ENCODE measurements at regions not wholly inside any gene's neighbourhood (a gene's known extent, or its start where the extent isn't known, plus 50 kb on each side); places are given as distances from the start of the nearest gene placed in this dataset.

DNA sequence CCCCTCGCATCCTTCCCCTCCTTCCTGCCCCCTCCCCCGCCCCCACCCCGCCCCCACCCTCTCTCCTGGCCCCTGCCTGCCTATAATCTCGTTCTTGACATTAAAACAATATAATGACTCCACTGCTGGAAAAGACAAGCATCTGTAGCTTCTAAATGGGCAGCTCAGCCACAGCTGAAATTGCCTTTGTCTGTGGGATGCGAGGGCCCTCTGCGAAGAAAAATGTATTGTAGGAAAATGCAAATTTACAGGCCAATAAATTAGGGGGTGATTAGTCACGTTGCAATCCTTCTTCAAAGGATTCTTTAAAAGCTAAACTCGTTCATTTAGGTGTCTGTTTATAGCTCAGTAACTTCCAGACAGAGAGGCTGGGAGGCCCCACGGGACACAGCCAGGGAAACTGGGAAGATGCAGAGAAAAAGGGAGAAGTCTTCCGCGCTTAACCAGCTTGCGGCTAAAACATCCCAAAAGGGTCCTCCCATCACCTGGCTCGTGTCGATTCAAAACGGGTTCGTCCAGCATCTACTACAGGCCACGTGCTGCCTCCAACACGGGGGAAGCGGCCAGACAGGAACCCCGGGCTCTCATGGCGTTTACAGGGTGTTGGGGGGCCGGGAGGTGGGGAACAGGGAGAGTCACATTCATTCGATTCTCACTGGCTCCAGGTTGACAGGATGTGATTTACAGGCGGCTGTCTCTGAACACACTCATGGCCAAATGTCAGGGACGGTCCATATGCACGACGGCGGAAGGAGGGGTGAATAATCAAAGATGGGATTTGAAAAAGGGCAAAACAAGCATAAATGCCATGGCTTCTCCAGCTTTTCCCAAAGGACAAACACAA is 100.5 kb upstream of the ZBTB40 start:
- Mint-ChIP-seq H3K27me3 (peaks cover 73% of the 10 kb centered on the region), H3K4me3 (no peak overlapping the region), H3K4me1 (no peaks in the 10 kb centered on the region), H3K9me3 (no peaks in the 10 kb centered on the region), H3K27ac (no peak overlapping the region), H3K36me3 (no peaks in the 10 kb centered on the region)
- CTCF ChIA-PET: no interaction called here
- no peak for DNase-seq

DNA sequence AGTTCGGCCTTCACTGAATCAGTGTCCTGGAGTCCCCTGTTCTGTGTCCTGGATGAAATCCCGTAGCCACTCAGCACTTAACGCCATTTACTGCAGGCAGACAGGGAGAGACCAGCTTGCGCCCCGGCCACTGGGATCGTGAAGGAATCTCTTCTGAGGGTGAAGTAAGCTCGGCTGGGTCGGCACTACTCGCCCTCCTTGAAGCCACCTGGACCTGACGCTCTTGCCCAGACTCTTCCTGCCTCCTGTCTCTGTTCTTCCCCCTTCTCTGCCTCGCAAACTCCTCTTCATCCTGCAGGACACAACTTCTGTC is 99.9 kb upstream of the ZBTB40 start:
- no peak overlapping the region for H3K4me3 Mint-ChIP-seq
- H3K4me1 Mint-ChIP-seq: no peaks in the 10 kb centered on the region
- no peaks in the 10 kb centered on the region for H3K9me3 Mint-ChIP-seq
- peaks cover 67% of the 10 kb centered on the region for H3K27me3 Mint-ChIP-seq
- CTCF ChIA-PET: no interaction called here
- no peak overlapping the region for H3K27ac Mint-ChIP-seq
- no peak for DNase-seq
- H3K36me3 Mint-ChIP-seq: no peaks in the 10 kb centered on the region

DNA sequence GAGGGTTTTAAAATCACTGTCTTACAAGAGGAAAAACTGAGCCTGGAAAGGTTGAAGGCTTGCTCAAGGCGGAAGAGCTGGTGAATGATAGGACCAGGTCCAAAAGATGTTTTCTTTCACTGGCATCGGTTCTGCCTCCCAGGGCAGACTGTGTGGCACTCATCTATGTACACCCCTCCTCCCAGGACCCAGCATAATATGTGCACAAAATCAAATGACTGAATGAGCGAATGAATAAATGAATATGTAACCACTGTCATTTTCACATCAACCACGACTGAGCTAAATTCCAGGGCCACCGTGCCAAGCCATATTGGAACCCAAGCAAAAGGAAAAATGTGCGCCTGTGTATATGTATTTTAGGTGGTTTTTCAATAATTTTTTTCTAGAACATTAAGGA is 99.3 kb upstream of the ZBTB40 start:
- Mint-ChIP-seq H3K9me3 (no peaks in the 10 kb centered on the region), H3K36me3 (no peaks in the 10 kb centered on the region), H3K4me1 (no peaks in the 10 kb centered on the region), H3K27me3 (peaks cover 61% of the 10 kb centered on the region), H3K27ac (no peak overlapping the region), H3K4me3 (no peak overlapping the region)
- DNase-seq: no peak
- CTCF ChIA-PET: no interaction called here

DNA sequence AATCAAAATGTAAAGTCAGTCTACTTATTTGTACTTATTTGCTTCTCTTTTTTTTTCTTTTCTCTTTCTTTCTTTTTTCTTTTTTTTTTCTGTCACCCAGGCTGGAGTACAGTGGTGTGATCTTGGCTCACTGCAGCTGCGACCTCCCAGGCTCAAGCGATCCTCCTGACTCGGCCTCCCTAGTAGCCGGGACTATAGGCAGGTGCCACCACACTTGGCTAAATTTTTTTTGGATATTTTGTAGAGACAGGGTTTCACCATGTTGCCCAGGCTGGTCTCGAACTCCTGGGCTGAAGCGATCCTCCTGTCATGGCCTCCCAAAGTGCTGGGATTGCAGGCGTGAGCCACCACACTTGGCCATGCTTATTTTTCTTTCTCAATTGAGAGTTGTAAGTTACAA is 98.8 kb upstream of the ZBTB40 start:
- H3K27me3 Mint-ChIP-seq: peaks cover 60% of the 10 kb centered on the region
- CTCF ChIA-PET: no interaction called here
- H3K36me3 Mint-ChIP-seq: no peaks in the 10 kb centered on the region
- no peak overlapping the region for H3K27ac Mint-ChIP-seq
- DNase-seq: no peak
- no peaks in the 10 kb centered on the region for H3K4me1 Mint-ChIP-seq
- H3K9me3 Mint-ChIP-seq: no peaks in the 10 kb centered on the region
- H3K4me3 Mint-ChIP-seq: no peak overlapping the region

DNA sequence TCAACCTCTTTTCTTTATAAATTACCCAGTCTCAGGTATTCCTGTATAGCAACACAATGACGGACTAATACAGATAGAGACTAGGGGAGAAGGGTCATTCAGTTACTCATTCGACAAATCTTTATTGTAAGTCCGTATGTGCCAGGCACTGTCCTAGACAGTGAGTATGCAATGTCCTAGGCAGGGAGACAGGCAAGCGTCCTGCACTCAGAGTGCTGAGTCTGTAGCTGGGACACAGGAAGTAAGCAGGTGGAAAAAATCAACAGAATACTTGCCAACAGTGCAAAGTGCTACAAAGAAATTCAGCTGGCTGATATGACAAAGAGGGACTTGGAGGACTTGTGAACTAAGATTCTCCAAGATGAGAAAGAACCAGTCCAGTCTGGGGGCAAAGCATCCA is 92.2 kb upstream of the ZBTB40 start:
- no peaks in the 10 kb centered on the region for H3K9me3 Mint-ChIP-seq
- CTCF ChIA-PET: no interaction called here
- no peak overlapping the region for H3K4me3 Mint-ChIP-seq
- no peaks in the 10 kb centered on the region for H3K4me1 Mint-ChIP-seq
- H3K36me3 Mint-ChIP-seq: no peaks in the 10 kb centered on the region
- no peak overlapping the region for H3K27ac Mint-ChIP-seq
- peaks cover 37% of the 10 kb centered on the region for H3K27me3 Mint-ChIP-seq
- DNase-seq: peak; percentile 9

DNA sequence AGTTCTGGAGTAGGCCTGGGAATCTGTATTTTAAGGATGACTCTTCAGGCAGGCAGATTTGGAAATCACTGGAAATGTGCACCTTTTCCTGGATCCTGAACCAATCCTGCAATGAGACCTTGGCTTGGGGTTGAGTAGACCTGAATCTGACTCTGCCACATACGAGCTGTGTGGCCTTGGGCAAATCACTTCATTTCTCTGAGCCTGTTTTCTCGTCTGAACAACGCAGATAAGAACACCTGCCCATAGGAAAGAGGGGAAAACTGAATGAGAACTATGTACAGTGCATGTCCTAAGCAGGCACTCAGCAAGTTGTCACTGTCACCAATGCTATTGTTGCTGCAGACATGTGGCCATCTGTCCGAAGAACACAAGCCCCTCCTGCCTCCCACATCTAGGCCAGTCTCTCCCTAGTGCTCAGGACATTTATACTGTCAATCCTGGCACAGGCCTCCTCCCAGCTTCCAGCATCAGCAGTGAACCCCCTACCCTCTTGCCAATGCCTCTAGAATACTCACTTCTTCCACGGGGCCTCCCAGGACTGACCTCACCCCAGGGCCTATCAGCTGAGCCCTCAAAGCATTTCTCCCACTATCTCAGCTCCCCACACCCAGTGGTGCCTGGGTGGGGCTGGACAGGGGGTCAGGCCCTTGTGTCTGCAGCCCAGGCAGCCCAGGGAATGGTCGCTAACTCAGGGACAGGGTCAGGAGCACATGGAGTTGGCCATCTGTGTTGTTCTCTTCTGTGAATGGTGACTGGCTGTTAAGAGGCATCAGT is 88.8 kb upstream of the ZBTB40 start:
- Mint-ChIP-seq H3K9me3 (no peaks in the 10 kb centered on the region), H3K27ac (no peak overlapping the region), H3K36me3 (no peaks in the 10 kb centered on the region), H3K4me1 (no peaks in the 10 kb centered on the region), H3K4me3 (no peak overlapping the region), H3K27me3 (peaks cover 32% of the 10 kb centered on the region)
- CTCF ChIA-PET: interaction anchor here (0.7 kb wide), 1 partner anchor 280 kb away, joined by 3 read pairs; no protein-coding TSS in a partner anchor
- DNase-seq: no peak

DNA sequence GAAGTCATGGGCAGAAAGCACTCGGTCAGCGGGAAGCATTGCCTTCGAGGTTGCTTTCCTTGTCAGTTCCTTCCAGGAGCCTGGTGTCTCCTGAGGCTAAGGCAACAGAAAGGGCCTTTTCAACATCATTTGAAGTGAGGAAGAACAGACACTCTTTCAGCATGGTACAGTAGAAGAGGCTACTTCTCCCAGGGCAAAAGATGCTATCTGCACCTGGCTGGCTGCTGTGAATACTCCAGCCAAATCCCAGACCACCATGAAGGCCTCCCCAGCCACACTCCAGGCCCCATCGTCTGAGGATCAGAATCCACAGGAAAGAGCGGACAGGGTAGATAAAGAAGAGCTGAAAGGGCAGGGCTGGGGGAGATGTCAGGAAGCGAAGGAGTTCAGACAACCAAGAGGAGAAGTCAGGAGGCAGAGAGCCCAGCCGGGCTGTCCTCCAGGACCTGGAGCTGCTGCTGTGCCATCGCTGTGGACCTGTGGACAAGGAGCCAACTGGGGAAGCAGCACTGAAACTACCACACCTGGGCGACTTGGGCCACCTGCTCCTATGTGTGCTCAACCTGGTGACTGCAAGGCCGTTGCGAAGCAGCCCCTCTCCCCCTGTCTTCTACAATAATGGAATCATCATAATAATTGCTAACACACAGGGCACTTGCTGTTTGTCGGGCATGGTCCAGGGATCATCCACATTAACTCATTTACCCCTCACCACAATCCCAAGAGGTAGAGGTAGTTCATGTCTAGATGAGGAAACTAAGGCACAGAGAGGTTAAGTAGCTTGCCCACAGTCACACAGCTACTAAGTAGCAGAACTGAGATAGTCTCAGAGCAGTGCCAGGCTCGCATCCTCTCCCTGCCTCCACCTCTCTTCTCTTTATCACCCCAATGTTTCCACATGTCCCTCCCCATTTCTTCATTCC is 88.0 kb upstream of the ZBTB40 start:
- Mint-ChIP-seq H3K36me3 (no peaks in the 10 kb centered on the region), H3K27ac (no peak overlapping the region), H3K4me3 (no peak overlapping the region), H3K4me1 (no peaks in the 10 kb centered on the region), H3K27me3 (peaks cover 31% of the 10 kb centered on the region), H3K9me3 (no peaks in the 10 kb centered on the region)
- CTCF ChIA-PET: no interaction called here
- no peak for DNase-seq

DNA sequence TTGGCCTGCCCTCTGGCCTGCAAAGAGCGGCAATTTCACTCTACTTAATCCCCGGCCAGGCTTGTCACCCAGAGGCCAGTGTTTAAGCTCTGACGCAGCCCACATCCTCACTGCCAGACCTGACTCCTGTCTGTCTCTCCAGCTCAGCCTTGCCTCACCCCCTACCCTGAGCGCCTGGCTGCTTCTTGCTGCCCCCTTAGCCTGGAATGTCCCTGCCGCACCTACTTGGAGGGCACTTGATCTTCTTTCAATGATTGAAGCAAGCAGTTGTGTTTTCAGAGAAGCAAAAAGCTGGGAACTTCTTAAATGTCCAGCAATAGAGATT is 87.4 kb upstream of the ZBTB40 start:
- no peak for DNase-seq
- Mint-ChIP-seq H3K27me3 (peaks cover 30% of the 10 kb centered on the region), H3K4me3 (no peak overlapping the region), H3K9me3 (no peaks in the 10 kb centered on the region), H3K4me1 (no peaks in the 10 kb centered on the region), H3K36me3 (no peaks in the 10 kb centered on the region), H3K27ac (no peak overlapping the region)
- CTCF ChIA-PET: no interaction called here

DNA sequence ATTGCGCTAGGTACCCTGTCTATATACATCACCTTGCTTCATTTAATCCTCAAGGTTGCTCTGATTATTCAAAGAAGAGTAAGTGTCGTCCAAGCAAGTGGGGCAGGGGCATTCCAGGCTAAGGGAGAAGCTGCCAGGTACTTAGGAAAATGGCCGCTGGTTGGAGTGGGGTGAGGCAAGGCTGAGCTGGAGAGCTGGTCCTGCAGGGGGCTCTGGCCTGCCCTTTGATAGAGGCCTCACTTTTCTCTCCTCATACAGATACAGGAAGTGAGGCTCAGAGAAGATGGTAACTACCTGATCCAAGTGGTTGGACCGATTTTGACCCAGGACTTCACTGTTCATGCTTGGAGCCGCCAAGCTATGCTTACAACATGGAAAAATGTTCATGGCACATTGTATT is 86.9 kb upstream of the ZBTB40 start:
- H3K4me1 Mint-ChIP-seq: no peaks in the 10 kb centered on the region
- no peak overlapping the region for H3K27ac Mint-ChIP-seq
- peaks cover 31% of the 10 kb centered on the region for H3K27me3 Mint-ChIP-seq
- CTCF ChIA-PET: no interaction called here
- no peak overlapping the region for H3K4me3 Mint-ChIP-seq
- no peaks in the 10 kb centered on the region for H3K9me3 Mint-ChIP-seq
- no peaks in the 10 kb centered on the region for H3K36me3 Mint-ChIP-seq
- DNase-seq: peak; percentile 5

DNA sequence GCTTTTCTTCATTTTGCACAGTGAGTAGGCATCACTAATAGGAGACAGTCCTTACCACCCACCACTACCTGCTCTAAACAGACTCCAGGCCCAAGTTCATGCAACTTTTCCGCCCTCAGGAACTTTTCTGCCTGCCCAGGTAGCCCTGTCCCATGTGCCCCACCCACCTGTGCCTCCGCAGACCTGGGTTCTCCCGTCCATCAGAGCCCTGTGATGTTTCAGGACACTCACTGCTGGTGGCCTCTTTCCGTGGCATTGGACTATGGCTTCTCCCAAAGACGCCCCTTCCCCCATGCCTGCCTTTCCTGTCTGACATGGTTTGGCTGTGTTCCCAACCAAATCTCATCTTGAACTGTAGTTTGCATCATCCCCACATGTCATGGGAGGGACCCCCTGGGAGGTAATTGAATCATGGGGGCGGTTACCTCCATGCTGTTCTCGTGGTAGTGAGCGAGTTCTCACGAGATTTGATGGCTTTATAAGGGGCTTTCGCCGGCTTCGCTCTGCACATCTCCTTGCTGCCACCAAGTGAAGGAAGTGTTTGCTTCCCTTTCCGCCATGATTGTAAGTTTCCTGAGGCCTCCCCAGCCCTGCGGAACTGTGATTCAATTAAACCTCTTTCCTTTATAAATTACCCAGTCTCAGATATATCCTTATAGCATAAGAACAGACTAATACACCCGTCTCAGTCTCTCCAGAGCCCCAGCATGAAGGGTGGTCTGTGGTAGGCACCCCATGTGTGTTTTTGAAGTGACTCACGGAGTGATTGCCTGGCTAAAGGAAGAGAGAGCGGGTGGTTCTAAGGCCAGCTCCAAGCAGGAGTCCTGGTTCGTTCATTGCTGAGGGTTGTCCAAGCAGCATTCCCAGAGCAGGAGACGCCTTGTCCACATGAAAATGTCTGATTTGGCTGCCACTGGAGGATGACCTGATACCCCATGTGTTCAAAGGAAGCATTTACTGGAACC is 86.0 kb upstream of the ZBTB40 start:
- CTCF ChIA-PET: no interaction called here
- no peak overlapping the region for H3K27ac Mint-ChIP-seq
- DNase-seq: no peak
- H3K27me3 Mint-ChIP-seq: peaks cover 33% of the 10 kb centered on the region
- H3K4me3 Mint-ChIP-seq: no peak overlapping the region
- no peaks in the 10 kb centered on the region for H3K4me1 Mint-ChIP-seq
- H3K36me3 Mint-ChIP-seq: no peaks in the 10 kb centered on the region
- H3K9me3 Mint-ChIP-seq: no peaks in the 10 kb centered on the region

DNA sequence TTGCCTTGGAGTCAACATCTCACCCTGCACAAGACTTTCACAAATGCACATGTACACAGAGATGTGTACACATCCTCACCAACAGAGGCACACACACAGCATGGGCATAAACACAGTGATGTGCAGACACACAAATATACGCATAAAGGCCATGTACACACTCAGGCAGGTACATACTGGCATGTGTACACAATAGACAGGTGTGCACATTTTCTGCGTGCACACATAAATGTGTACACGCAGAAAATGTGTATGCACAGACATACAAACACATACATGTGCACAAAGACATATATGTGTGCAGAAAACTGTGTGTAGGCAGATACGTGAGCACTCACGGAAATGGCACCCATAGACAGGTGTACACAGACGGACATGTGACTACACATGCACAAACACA is 85.3 kb upstream of the ZBTB40 start:
- H3K36me3 Mint-ChIP-seq: no peaks in the 10 kb centered on the region
- DNase-seq: no peak
- peaks cover 31% of the 10 kb centered on the region for H3K27me3 Mint-ChIP-seq

DNA sequence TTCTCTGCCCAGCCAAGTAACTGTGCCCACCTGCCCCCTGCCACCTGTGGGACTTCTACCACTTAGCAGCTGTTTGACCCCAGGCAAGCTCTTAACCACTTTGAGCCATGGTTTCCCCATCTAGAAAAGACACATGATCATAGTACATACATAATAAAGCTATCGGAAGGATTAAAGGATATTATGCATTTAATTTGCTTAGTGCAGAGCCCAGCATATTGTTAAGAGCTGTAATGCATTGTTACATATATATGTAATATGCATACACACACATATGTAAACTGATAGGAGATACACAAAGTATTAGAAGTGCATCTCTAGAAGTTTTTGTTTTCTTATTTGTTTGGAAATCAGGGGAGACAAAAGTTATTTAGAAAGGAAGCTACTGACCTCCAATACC is 83.5 kb upstream of the ZBTB40 start:
- Mint-ChIP-seq H3K9me3 (peaks cover 2% of the 10 kb centered on the region), H3K36me3 (no peaks in the 10 kb centered on the region), H3K27ac (no peak overlapping the region), H3K27me3 (peaks cover 39% of the 10 kb centered on the region), H3K4me3 (no peak overlapping the region), H3K4me1 (no peaks in the 10 kb centered on the region)
- CTCF ChIA-PET: no interaction called here
- DNase-seq: peak; percentile 3

More for the DNA sequence above, 85.3 kb upstream of the ZBTB40 start:
- Mint-ChIP-seq H3K4me3 (no peak overlapping the region), H3K9me3 (no peaks in the 10 kb centered on the region), H3K4me1 (no peaks in the 10 kb centered on the region), H3K27ac (no peak overlapping the region)
- CTCF ChIA-PET: no interaction called here

DNA sequence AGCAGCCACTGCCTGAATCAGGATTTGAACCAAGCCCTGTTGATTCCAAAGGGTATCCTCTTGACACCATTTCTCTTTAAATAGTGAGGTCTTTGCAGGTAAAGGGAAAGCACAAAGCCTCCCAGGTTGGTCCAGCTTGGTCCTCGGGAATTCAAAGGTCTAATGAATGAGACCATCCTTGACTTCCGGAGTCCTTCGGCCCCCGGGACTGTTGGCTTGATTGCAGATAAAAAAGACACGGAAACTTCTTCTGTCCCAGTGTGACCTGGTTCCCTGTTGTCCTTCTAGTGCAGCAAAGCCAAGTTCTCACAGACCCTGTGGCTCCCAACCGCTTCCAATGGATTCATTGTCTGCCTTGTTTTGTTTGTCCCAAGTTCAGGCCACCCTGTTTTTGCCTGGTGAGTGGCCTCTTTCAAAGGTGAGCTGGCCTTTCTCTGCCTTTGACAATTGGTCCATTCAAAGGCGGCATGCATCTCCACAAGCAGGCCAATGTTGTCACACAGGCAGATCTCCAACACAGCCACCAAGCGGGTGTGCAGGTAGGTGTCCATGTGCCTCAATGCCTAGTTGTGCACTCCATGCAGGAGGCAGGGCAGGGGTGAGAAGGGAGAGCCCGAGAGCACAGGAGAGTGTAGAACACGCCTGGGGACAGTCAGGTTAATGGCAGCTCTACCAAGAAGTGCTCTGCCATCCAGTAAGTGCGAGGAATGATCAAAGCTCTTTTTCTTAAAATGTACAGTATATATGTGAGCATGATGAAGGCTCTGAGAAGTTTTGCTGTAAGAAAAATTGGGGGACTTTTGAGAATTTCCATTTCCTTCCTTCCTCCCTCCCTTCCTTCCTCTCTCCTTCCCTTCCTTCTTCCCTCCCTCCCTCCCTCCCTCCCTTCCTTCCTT is 82.1 kb upstream of the ZBTB40 start:
- Mint-ChIP-seq H3K27ac (no peak overlapping the region), H3K9me3 (peaks cover 2% of the 10 kb centered on the region), H3K27me3 (peaks cover 38% of the 10 kb centered on the region), H3K36me3 (no peaks in the 10 kb centered on the region), H3K4me1 (no peaks in the 10 kb centered on the region), H3K4me3 (no peak overlapping the region)
- CTCF ChIA-PET: no interaction called here
- DNase-seq: peak; percentile 3

Measured in activated naive CD4-positive, alpha-beta T cell treated with anti-CD3 and anti-CD28 coated beads, Interleukin-2, amount 10 ng/mL, durations not matched to agents 7 days and 5 days (primary cell).